ENCODE measurements at regions not wholly inside any gene's neighbourhood (a gene's known extent, or its start where the extent isn't known, plus 50 kb on each side); places are given as distances from the start of the nearest gene placed in this dataset.
"Not testable (repeated sequence)": the region's sequence is repeated elsewhere in the genome, so short reads cannot be mapped to it uniquely, and the experiment has no call there.

GRCh38 chrX:80929251-80929650, 119.6 kb upstream of the BRWD3 start:
- ChIA-PET POLR2A (no interaction called here), CTCF (no interaction called here)
- no peak for TF ChIP-seq CTCF (IDR thresholded peaks at IDR 0.05; ENCODE audit: insufficient read depth, low read length, missing control alignments)
- no peak overlapping the region for H3K4me3 ChIP-seq (ENCODE audit: low read depth, low read length)
- no peak for DNase-seq (ENCODE audit: low read depth, low spot score)

GRCh38 chrX:80917919-80918318, 108.2 kb upstream of the BRWD3 start:
- CTCF ChIA-PET: no interaction called here

GRCh38 chrX:80912351-80912750, 102.7 kb upstream of the BRWD3 start:
- H3K4me3 ChIP-seq (ENCODE audit: low read depth, low read length); DNase-seq (ENCODE audit: low read depth, low spot score); POLR2A ChIA-PET; CTCF ChIA-PET: not testable (repeated sequence)

More at GRCh38 chrX:80917919-80918318, 108.2 kb upstream of the BRWD3 start:
- POLR2A ChIA-PET: no interaction called here
- H3K4me3 ChIP-seq (ENCODE audit: low read depth, low read length): no peak overlapping the region
- no peak for DNase-seq (ENCODE audit: low read depth, low spot score)
- TF ChIP-seq CTCF (IDR thresholded peaks at IDR 0.05; ENCODE audit: insufficient read depth, low read length, missing control alignments): no peak

GRCh38 chrX:80879916-80880315, 70.2 kb upstream of the BRWD3 start:
- DNase-seq (ENCODE audit: low read depth, low spot score): no peak
- CTCF ChIA-PET: no interaction called here

GRCh38 chrX:80879143-80879542, 69.5 kb upstream of the BRWD3 start:
- ChIA-PET CTCF (no interaction called here), POLR2A (no interaction called here)
- no peak overlapping the region for H3K4me3 ChIP-seq (ENCODE audit: low read depth, low read length)
- no peak for DNase-seq (ENCODE audit: low read depth, low spot score)
- TF ChIP-seq CTCF (IDR thresholded peaks at IDR 0.05; ENCODE audit: insufficient read depth, low read length, missing control alignments): no peak

More at GRCh38 chrX:80879916-80880315, 70.2 kb upstream of the BRWD3 start:
- H3K4me3 ChIP-seq (ENCODE audit: low read depth, low read length): no peak overlapping the region
- TF ChIP-seq CTCF (IDR thresholded peaks at IDR 0.05; ENCODE audit: insufficient read depth, low read length, missing control alignments): no peak
- POLR2A ChIA-PET: no interaction called here

GRCh38 chrX:80876877-80877276, 67.2 kb upstream of the BRWD3 start:
- TF ChIP-seq CTCF (IDR thresholded peaks at IDR 0.05; ENCODE audit: insufficient read depth, low read length, missing control alignments): no peak
- ChIA-PET POLR2A (no interaction called here), CTCF (interaction anchor here (0.9 kb wide), 1 partner anchor 244 kb away, joined by 3 read pairs; no protein-coding TSS in a partner anchor)
- no peak for DNase-seq (ENCODE audit: low read depth, low spot score)
- H3K4me3 ChIP-seq (ENCODE audit: low read depth, low read length): no peak overlapping the region

Measured in AG04449 (cell line).